Natural killer cell (primary cell): ENCODE measurements at regions not wholly inside any gene's neighbourhood (a gene's known extent, or its start where the extent isn't known, plus 50 kb on each side); places are given as distances from the start of the nearest gene placed in this dataset.

Experiments used
- ATAC-seq, 3 donors: fragments of 150-1000 bp in 2 of 3; fragments of 200-7000 bp in 1 of 3; cut with Tn5 transposase; 1 replicate in 1 of 3; 2 replicates in 2 of 3; pipeline ENCODE4 v1.10.0; 2021; ENCODE audit warnings: mild to moderate bottlenecking in 2 of 3, moderate library complexity in 2 of 3
- DNase-seq, 2 donors: peaks; one replicate each; pipeline versions ENCODE4 v3.0.0 to v3.0.0-alpha.2; 2013 to 2021; ENCODE audit warnings: mixed read lengths in 1 of 2
- H3K27ac ChIP-seq: one replicate; pipeline ENCODE4 v1.5.1; 2013; ENCODE audit warnings: mild to moderate bottlenecking, low read length
- H3K27me3 ChIP-seq: one replicate; pipeline ENCODE4 v1.6.1; 2013; ENCODE audit warnings: low read length; ENCODE audit not compliant: control insufficient read depth, insufficient read depth
- H3K36me3 ChIP-seq: one replicate; pipeline ENCODE4 v1.6.1; 2013; ENCODE audit warnings: low read length; ENCODE audit not compliant: control insufficient read depth, insufficient read depth
- H3K4me1 ChIP-seq: one replicate; pipeline ENCODE4 v1.6.1; 2013; ENCODE audit warnings: low read length; ENCODE audit not compliant: control insufficient read depth, insufficient read depth
- H3K4me3 ChIP-seq: one replicate; pipeline ENCODE4 v1.5.1; 2013; ENCODE audit warnings: low read length
- H3K9me3 ChIP-seq: one replicate; pipeline ENCODE4 v1.6.1; 2013; ENCODE audit warnings: low read length; ENCODE audit not compliant: control insufficient read depth, insufficient read depth
- H3K27ac Mint-ChIP-seq, 2 donors: one replicate each; pipeline ENCODE4 v1.8.0; 2022; ENCODE audit warnings: mild to moderate bottlenecking in 2 of 2, mixed read lengths in 2 of 2, moderate library complexity in 1 of 2
- H3K27me3 Mint-ChIP-seq, 2 donors: one replicate each; pipeline ENCODE4 v1.8.0; 2022; ENCODE audit warnings: low read depth in 2 of 2, mixed read lengths in 2 of 2
- H3K36me3 Mint-ChIP-seq: one replicate; pipeline ENCODE4 v1.8.0; 2022; ENCODE audit warnings: mixed read lengths
- H3K4me1 Mint-ChIP-seq, 2 donors: one replicate each; pipeline ENCODE4 v1.8.0; 2022; ENCODE audit warnings: mixed read lengths in 2 of 2
- H3K4me3 Mint-ChIP-seq: one replicate; pipeline ENCODE4 v1.8.0; 2022; ENCODE audit warnings: mild to moderate bottlenecking, moderate library complexity, mixed read lengths
- H3K9me3 Mint-ChIP-seq, 2 donors: one replicate each; pipeline ENCODE4 v1.8.0; 2022; ENCODE audit warnings: mixed read lengths in 2 of 2
- CTCF ChIP-seq: fragments of 200-600 bp; IDR thresholded peaks from one replicate; pipeline ENCODE4 v1.8.0; 2022; ENCODE audit warnings: antibody characterized with exemption
- WGBS: methylation state at CpG from one replicate; pipeline ENCODE4 v1.1.7; 2013; ENCODE audit warnings: missing lambda C conversion rate; ENCODE audit not compliant: insufficient coverage; 5-methylcytosine and 5-hydroxymethylcytosine counted together
- intact Hi-C: fragments of 100-400 bp; cut with micrococcal nuclease; formaldehyde crosslinking; loops from one replicate; pipeline ENCODE4 v1.14.2; 2022

GRCh38 chr11:22567759-22568158 lies 57.9 kb downstream of the FANCF start:
- WGBS: 83% methylated on average over 1 of the region's 1 CpG
- H3K4me1 Mint-ChIP-seq: no peaks in the 10 kb centered on the region
- intact Hi-C loops: no loop called here
- DNase-seq: no peak
- H3K9me3 Mint-ChIP-seq: peaks cover 0 to 2% of the 10 kb centered on the region in 2 donors
- Histone ChIP-seq H3K36me3 (no peaks in the 10 kb centered on the region), H3K4me1 (no peaks in the 10 kb centered on the region), H3K27ac (no peak overlapping the region), H3K27me3 (no peaks in the 10 kb centered on the region), H3K4me3 (no peak overlapping the region), H3K9me3 (no peaks in the 10 kb centered on the region)
- H3K27ac Mint-ChIP-seq: no peak overlapping the region
- H3K36me3 Mint-ChIP-seq: no peaks in the 10 kb centered on the region
- no peak for TF ChIP-seq CTCF
- ATAC-seq: no peak
- peaks cover 2 to 11% of the 10 kb centered on the region in 2 donors for H3K27me3 Mint-ChIP-seq
- no peak overlapping the region for H3K4me3 Mint-ChIP-seq

- Mint-ChIP-seq H3K4me3 (no peak overlapping the region), H3K9me3 (peaks cover 0 to 2% of the 10 kb centered on the region in 2 donors), H3K27me3 (peaks cover 2 to 11% of the 10 kb centered on the region in 2 donors), H3K36me3 (no peaks in the 10 kb centered on the region), H3K27ac (no peak overlapping the region), H3K4me1 (no peaks in the 10 kb centered on the region)
- Histone ChIP-seq H3K4me1 (no peaks in the 10 kb centered on the region), H3K4me3 (no peak overlapping the region), H3K36me3 (no peaks in the 10 kb centered on the region), H3K27ac (no peak overlapping the region), H3K9me3 (no peaks in the 10 kb centered on the region), H3K27me3 (no peaks in the 10 kb centered on the region)
- ATAC-seq (no peak), DNase-seq (no peak)
- no peak for TF ChIP-seq CTCF
- 65% methylated on average over 2 of the region's 2 CpGs for WGBS
- intact Hi-C loops: no loop called here
These were observed 59.3 kb downstream of the FANCF start for GRCh38 chr11:22566293-22566692.

- no peak for ATAC-seq
- no peak for DNase-seq
- Mint-ChIP-seq H3K4me3 (no peak overlapping the region), H3K9me3 (peaks cover 0 to 2% of the 10 kb centered on the region in 2 donors), H3K4me1 (no peaks in the 10 kb centered on the region), H3K27ac (no peak overlapping the region), H3K36me3 (no peaks in the 10 kb centered on the region), H3K27me3 (peaks cover 3 to 11% of the 10 kb centered on the region in 2 donors)
- Histone ChIP-seq H3K27me3 (no peaks in the 10 kb centered on the region), H3K9me3 (no peaks in the 10 kb centered on the region), H3K4me1 (no peaks in the 10 kb centered on the region), H3K27ac (no peak overlapping the region), H3K36me3 (no peaks in the 10 kb centered on the region), H3K4me3 (no peak overlapping the region)
- 95% methylated on average over 2 of the region's 2 CpGs for WGBS
- no peak for TF ChIP-seq CTCF
- intact Hi-C loops: no loop called here
These were observed 64.3 kb downstream of the FANCF start for GRCh38 chr11:22561283-22561682.

GRCh38 chr11:22559416-22559815 lies 66.2 kb downstream of the FANCF start:
- no peak overlapping the region for H3K27ac ChIP-seq
- ATAC-seq: no peak
- no peaks in the 10 kb centered on the region for H3K9me3 ChIP-seq
- no peaks in the 10 kb centered on the region for H3K36me3 ChIP-seq
- TF ChIP-seq CTCF: no peak
- no peaks in the 10 kb centered on the region for H3K27me3 ChIP-seq
- H3K4me3 ChIP-seq: no peak overlapping the region
- WGBS: 83% methylated on average over 1 of the region's 2 CpGs
- H3K9me3 Mint-ChIP-seq: no peaks in the 10 kb centered on the region
- no peak for DNase-seq
- H3K36me3 Mint-ChIP-seq: no peaks in the 10 kb centered on the region
- H3K27me3 Mint-ChIP-seq: peaks cover under 1 to 5% of the 10 kb centered on the region in 2 donors
- H3K4me3 Mint-ChIP-seq: no peak overlapping the region
- no peaks in the 10 kb centered on the region for H3K4me1 ChIP-seq
- no peak overlapping the region for H3K27ac Mint-ChIP-seq
- H3K4me1 Mint-ChIP-seq: no peaks in the 10 kb centered on the region
- intact Hi-C loops: no loop called here
